DMS53 (cell line): ENCODE measurements at regions not wholly inside any gene's neighbourhood (a gene's known extent, or its start where the extent isn't known, plus 50 kb on each side); places are given as distances from the start of the nearest gene placed in this dataset.

ENCODE experiments used
- DNase-seq: peaks from one replicate; lab custom pipeline; 2025; lab: John Stamatoyannopoulos, UW

- DNase-seq: no peak
Measured at GRCh38 chr20:11083841-11084240, 410.0 kb upstream of the JAG1 start.

- DNase-seq: no peak
Measured at GRCh38 chr20:11084508-11084907, 410.7 kb upstream of the JAG1 start.

- DNase-seq: no peak
Measured at GRCh38 chr20:11086970-11087369, 413.2 kb upstream of the JAG1 start.

DNA sequence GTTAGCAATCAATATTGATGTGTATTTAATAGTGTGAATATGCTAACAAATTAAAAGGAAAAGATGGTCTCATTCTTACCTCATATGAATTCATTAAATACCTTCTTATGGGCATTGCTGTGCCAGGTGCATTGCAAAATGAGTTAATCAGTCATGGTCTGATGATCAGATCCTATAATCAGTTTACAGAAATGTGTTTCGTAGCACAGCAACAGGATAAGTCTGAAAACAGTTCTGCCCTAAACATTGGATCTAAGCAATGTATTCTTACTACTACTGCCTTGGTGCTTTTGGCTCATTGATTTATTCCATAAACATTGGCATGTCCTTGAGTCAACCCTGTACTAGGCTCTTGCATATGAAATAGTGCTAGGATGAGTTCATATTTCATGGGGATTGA is 417.0 kb upstream of the JAG1 start:
- DNase-seq: no peak

- DNase-seq: no peak
Measured at GRCh38 chr20:11091511-11091910, 417.7 kb upstream of the JAG1 start.

DNA sequence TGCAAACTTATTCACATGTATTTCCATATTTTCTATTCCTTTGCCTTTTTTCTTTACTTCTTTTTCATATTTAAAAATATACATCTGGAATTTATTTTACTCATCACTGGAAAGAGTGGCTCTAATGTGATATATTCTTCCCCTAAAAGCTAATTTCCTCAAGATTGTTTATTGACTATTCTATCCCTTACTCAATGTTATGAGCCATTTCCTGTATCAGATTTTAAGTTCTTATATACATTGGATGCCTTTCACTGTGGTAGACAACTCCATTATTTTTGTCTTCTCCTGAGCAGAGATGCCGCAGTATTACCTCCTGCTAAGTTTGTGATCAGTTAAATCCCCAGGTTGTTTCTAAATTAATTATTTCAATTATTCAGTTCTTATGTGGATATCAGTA is 418.4 kb upstream of the JAG1 start:
- no peak for DNase-seq

GRCh38 chr20:11094196-11094595 is 420.4 kb upstream of the JAG1 start:
- DNase-seq: no peak

GRCh38 chr20:11094711-11095110 is 420.9 kb upstream of the JAG1 start:
- DNase-seq: no peak

DNA sequence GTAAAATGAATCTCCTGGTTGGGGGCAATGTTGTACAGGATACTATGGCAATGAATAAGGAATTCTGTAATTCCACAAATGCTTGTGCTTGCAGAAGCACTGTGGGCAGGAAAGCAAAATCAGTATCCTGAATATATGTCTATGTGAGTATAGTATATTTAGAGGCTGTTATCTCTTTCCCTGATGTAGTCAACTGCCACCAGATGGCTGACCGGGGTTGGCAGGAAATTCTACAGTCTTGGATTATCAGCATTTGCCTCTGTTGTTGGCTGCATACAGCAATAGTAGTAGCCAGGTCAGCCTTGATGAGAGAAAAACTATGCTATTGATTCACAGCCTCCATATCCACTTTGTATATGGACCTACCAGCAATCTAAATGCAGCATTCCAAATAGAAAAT is 425.1 kb upstream of the JAG1 start:
- DNase-seq: peak; percentile 62

- DNase-seq: peak; percentile 18
Measured at GRCh38 chr20:11101243-11101642, 427.4 kb upstream of the JAG1 start.

GRCh38 chr20:11101696-11102095 is 427.9 kb upstream of the JAG1 start:
- no peak for DNase-seq

GRCh38 chr20:11103866-11104265 is 430.1 kb upstream of the JAG1 start:
- DNase-seq: no peak

GRCh38 chr20:11108102-11108810 is 434.5 kb upstream of the JAG1 start:
- DNase-seq: no peak

DNA sequence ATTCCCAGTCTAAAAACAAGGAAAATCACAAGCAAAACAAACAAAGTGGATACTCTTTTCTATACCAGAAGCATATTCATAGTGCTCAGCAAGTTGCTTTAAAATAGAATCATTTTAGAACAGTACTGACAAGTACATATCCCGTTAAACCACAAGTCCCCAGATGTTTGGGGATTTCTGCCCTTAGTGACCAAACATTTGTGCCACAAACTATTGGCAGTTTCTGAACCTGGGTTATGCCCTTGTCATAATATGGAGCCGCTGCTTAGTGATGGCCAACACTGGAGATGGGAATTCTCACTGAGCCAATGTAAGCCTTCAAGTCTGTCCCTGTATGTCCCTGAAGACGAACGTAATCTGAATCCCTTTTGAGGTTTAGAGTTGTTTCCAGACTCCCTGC is 436.7 kb upstream of the JAG1 start:
- DNase-seq: no peak

GRCh38 chr20:11111191-11111590 is 437.4 kb upstream of the JAG1 start:
- DNase-seq: no peak

DNA sequence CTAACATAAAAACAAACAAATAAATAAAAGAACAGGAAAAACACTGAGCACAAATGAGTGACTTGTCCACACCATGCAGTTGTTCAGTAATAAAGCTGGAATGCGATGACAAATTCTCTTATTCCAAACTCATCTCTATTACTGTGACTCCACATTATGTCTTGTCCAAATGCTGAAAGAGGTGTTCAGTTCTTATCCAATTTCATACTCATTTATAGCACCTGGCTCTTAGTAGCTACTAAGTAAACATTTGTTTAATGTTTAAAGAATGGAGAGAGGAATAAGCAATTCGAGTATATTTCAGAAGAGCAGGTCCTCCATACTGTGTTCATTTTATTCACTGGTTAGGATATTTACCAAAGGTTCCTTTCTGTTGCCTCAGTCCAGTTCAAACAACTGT is 439.0 kb upstream of the JAG1 start:
- peak; percentile 84 for DNase-seq

DNA sequence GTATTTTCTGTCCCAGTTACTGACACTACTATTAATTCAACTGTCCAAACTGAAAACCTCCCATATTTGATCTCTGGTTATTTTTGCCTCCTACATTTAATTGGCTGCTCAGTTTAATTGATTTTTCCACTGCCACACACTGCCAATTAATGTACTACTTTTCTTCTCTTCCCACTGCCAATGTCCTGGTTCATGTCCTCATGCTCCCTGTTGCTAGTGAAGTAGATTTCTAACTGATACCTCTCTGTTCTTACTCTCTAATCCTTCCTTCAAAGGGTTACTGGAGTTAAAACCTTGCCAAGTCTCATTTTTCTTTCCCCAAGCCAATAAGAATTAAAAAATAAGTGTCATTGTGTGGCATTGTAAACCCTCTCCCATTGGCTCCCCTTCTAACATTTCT is 440.6 kb upstream of the JAG1 start:
- DNase-seq: no peak

GRCh38 chr20:11117808-11118528 is 444.2 kb upstream of the JAG1 start:
- peak; percentile 66 for DNase-seq

- DNase-seq: no peak
Measured at GRCh38 chr20:11118802-11119380, 445.1 kb upstream of the JAG1 start.

DNA sequence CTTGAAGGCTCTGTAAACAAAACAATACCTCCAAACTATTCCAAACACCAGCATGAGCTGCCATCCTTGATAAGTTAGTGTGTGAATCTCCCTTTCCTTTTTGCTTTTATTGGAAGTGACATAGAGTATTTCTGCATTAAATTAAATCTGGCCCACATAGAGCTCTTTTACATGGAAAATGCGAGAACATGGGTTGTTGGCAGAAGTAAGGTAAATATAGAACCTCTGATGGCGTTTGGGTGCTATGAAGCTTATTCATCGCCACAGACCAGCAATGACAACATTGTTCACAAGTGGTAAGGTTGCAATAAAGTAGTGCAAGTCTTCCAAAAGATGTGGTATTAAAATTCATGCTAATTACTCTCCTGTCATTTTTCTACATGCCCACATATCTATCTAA is 445.8 kb upstream of the JAG1 start:
- no peak for DNase-seq

DNA sequence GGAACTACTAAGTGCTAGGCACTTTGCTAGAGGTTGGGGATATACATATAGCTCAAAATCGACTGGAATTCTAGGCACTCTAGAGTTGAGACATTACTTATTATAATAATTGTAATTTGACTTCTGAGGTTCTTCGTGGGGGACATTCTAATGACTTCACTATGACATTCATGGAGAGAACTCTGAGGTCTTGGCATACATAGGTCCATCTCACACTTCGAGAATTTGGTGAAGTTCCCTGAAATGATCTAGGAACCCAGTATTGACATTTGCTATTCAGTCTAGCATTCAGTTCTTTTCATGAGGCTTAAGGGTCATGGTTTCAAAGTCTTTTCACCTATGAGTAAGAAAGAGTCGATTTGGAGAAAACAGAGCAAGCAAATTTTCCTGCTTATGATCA is 446.6 kb upstream of the JAG1 start:
- no peak for DNase-seq

DNA sequence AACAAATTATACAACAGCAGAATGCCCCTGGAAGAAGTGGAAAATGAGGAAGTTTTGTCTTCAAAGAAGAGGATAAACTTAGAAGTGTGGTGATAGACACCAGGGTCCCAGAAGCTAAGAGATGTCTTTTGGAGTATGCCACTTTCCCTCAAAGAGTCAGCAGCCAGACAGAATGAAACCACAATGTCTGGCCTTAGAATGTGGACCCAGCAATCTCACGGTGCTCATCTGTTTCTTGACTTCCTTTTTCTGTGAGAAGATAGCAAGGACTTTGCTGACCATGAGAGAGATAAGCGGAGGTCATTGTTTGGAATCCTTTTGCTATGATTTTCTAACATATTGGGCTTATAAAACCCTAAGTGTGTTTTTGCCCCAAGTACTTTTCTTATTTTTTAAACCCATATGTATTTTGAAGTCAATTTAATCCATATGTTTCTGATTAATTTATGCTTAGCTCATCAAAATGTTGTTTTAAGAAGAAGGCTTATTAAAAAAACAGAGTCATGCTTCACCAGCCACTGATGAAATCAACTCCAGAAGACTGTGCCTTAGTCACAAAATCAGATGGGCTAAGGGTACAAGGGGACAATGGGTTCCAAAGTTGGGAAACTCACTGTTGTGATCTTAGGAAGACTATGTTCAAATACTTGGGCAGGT is 451.2 kb upstream of the JAG1 start:
- no peak for DNase-seq

- no peak for DNase-seq
Measured at GRCh38 chr20:11128220-11128718, 454.5 kb upstream of the JAG1 start.
